KMS-11 (cell line): ENCODE measurements at regions not wholly inside any gene's neighbourhood (a gene's known extent, or its start where the extent isn't known, plus 50 kb on each side); places are given as distances from the start of the nearest gene placed in this dataset.

Source experiments
- H2AFZ ChIP-seq: fragments of 200-600 bp; sonication (generic); 2 replicates; pipeline ENCODE4 v1.6.1; 2016; ENCODE audit warnings: antibody characterized with exemption, mixed run types, low read depth
- H3K27ac ChIP-seq: fragments of 200-600 bp; sonication (generic); 2 replicates; pipeline ENCODE4 v1.6.1; 2016; ENCODE audit warnings: mild to moderate bottlenecking, mixed run types
- H3K27me3 ChIP-seq: fragments of 200-600 bp; sonication (generic); 2 replicates; pipeline ENCODE4 v1.6.1; 2017; ENCODE audit warnings: mild to moderate bottlenecking, low read depth, mixed run types, moderate library complexity; ENCODE audit not compliant: insufficient read depth
- H3K36me3 ChIP-seq: fragments of 200-600 bp; sonication (generic); 2 replicates; pipeline ENCODE4 v1.6.1; 2017; ENCODE audit warnings: mild to moderate bottlenecking, mixed run types; ENCODE audit not compliant: insufficient read depth
- H3K4me1 ChIP-seq: fragments of 200-600 bp; sonication (generic); 2 replicates; pipeline ENCODE4 v1.6.1; 2016; ENCODE audit warnings: mild to moderate bottlenecking, low read depth, mixed run types; ENCODE audit not compliant: poor library complexity, severe bottlenecking
- H3K4me2 ChIP-seq: fragments of 200-600 bp; sonication (generic); 2 replicates; pipeline ENCODE4 v1.7.0; 2016; ENCODE audit warnings: mild to moderate bottlenecking, mixed run types
- H3K4me3 ChIP-seq: fragments of 200-600 bp; sonication (generic); IDR thresholded peaks from 2 replicates; pipeline ENCODE4 v1.6.1; 2017; ENCODE audit warnings: low read depth, low read length, mixed read lengths; ENCODE audit not compliant: insufficient read depth
- H3K79me2 ChIP-seq: fragments of 200-600 bp; sonication (generic); 2 replicates; pipeline ENCODE4 v1.6.1; 2016; ENCODE audit warnings: low read depth, mixed run types; ENCODE audit not compliant: insufficient read depth
- H3K9ac ChIP-seq: fragments of 200-600 bp; sonication (generic); 2 replicates; pipeline ENCODE4 v1.6.1; 2016; ENCODE audit warnings: mild to moderate bottlenecking, mixed run types
- H4K20me1 ChIP-seq: fragments of 200-600 bp; sonication (generic); 2 replicates; pipeline ENCODE4 v1.6.1; 2016; ENCODE audit warnings: mild to moderate bottlenecking, mixed run types; ENCODE audit not compliant: insufficient read depth
- TF ChIP-seq, protein P1 (sequence below): fragments of 200-600 bp; sonication (generic); conservative IDR thresholded peaks from 2 replicates; pipeline ENCODE4 v1.6.1; 2017; ENCODE audit warnings: low read depth, mild to moderate bottlenecking, antibody characterized with exemption, low read length, moderate library complexity, mixed read lengths

DNA sequence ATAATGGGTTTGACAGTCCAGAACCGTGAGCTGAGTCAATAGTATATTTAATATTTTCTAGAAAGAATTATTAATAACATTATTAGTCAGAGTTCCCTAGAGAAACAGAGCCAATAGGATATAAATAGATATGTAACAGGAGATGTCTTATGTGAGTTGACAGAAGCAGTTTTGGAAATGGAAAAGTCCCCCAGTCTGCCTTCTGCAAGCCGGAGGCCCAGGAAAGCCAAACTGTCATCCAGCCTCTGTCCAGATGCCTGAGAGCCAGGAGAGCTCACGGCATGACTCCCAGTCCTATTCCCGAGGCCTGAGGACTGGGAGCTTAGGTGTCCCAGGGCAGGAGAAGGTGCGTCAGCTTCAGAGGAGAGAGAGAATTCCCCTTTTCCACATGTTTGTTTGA, 286.4 kb upstream of the ADARB2 start:
- TF ChIP-seq, protein P1, sequence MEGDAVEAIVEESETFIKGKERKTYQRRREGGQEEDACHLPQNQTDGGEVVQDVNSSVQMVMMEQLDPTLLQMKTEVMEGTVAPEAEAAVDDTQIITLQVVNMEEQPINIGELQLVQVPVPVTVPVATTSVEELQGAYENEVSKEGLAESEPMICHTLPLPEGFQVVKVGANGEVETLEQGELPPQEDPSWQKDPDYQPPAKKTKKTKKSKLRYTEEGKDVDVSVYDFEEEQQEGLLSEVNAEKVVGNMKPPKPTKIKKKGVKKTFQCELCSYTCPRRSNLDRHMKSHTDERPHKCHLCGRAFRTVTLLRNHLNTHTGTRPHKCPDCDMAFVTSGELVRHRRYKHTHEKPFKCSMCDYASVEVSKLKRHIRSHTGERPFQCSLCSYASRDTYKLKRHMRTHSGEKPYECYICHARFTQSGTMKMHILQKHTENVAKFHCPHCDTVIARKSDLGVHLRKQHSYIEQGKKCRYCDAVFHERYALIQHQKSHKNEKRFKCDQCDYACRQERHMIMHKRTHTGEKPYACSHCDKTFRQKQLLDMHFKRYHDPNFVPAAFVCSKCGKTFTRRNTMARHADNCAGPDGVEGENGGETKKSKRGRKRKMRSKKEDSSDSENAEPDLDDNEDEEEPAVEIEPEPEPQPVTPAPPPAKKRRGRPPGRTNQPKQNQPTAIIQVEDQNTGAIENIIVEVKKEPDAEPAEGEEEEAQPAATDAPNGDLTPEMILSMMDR, result no peak
- H2AFZ ChIP-seq, result no peak overlapping the region
- no peaks in the 10 kb centered on the region for H3K36me3 ChIP-seq
- H3K9ac ChIP-seq, result no peak overlapping the region
- no peaks in the 10 kb centered on the region for H4K20me1 ChIP-seq
- no peak overlapping the region for H3K4me3 ChIP-seq
- no peaks in the 10 kb centered on the region for H3K27me3 ChIP-seq
- no peak overlapping the region for H3K4me2 ChIP-seq
- H3K79me2 ChIP-seq, result no peaks in the 10 kb centered on the region
- no peak overlapping the region for H3K27ac ChIP-seq
- no peaks in the 10 kb centered on the region for H3K4me1 ChIP-seq

GRCh38 chr10:2022401-2022800, 285.1 kb upstream of the ADARB2 start:
- H3K4me2 ChIP-seq, result no peak overlapping the region
- no peak overlapping the region for H2AFZ ChIP-seq
- H3K4me1 ChIP-seq, result no peaks in the 10 kb centered on the region
- TF ChIP-seq, protein P1, result no peak
- H4K20me1 ChIP-seq, result no peaks in the 10 kb centered on the region
- H3K9ac ChIP-seq, result no peak overlapping the region
- H3K27me3 ChIP-seq, result no peaks in the 10 kb centered on the region
- H3K27ac ChIP-seq, result no peak overlapping the region
- H3K79me2 ChIP-seq, result no peaks in the 10 kb centered on the region
- H3K4me3 ChIP-seq, result no peak overlapping the region
- H3K36me3 ChIP-seq, result no peaks in the 10 kb centered on the region

DNA sequence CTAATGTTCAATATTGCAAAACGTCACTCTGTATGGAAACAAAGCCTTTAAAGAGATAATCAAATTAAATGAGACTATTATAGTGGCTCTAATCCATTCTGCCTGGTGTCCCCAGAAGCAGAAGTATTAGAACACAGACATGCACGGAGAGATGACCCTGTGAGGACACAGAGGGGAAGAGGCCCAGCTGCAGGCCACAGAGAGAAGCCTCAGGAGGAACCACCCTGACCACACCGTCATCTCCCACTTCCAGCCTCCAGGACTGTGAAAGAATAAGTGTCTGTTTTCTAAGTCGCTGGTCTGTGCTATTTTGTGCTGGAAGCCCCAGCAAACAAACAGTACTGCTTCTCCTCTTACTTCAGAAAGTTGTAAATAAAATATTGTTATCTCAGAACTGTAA, 283.5 kb upstream of the ADARB2 start:
- H3K4me3 ChIP-seq, result no peak overlapping the region
- no peak overlapping the region for H3K27ac ChIP-seq
- H3K9ac ChIP-seq, result no peak overlapping the region
- H3K36me3 ChIP-seq, result no peaks in the 10 kb centered on the region
- H3K4me1 ChIP-seq, result no peaks in the 10 kb centered on the region
- H3K27me3 ChIP-seq, result no peaks in the 10 kb centered on the region
- TF ChIP-seq, protein P1, result no peak
- no peak overlapping the region for H2AFZ ChIP-seq
- H3K79me2 ChIP-seq, result no peaks in the 10 kb centered on the region
- no peak overlapping the region for H3K4me2 ChIP-seq
- no peaks in the 10 kb centered on the region for H4K20me1 ChIP-seq

DNA sequence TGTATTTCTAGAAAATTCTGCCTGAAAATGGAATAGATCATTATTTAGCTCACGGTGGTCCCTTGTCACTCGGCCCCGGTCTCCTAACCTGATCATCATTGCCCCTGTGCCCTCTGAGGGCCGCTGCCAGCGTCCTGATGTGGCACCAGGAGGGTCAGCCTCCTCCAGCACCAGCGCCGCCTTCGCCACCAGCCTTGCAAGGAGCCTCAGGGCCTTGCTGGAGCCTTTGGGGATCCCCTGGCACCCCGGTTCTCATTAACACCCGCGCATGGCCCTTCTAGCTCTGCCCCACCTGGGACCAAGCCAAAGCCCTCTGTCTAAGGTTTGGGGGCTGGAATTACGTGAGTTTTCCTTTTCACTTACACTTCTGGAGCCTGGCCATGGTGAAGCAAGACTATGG, 282.5 kb upstream of the ADARB2 start:
- Histone ChIP-seq H4K20me1 (no peaks in the 10 kb centered on the region), H3K79me2 (no peaks in the 10 kb centered on the region), H3K4me1 (no peaks in the 10 kb centered on the region), H3K4me2 (no peak overlapping the region), H3K27me3 (no peaks in the 10 kb centered on the region), H3K27ac (no peak overlapping the region), H3K4me3 (no peak overlapping the region), H2AFZ (no peak overlapping the region), H3K9ac (no peak overlapping the region), H3K36me3 (no peaks in the 10 kb centered on the region)
- TF ChIP-seq, protein P1, result no peak

- no peaks in the 10 kb centered on the region for H3K4me1 ChIP-seq
- H3K4me3 ChIP-seq, result no peak overlapping the region
- no peak overlapping the region for H3K9ac ChIP-seq
- no peaks in the 10 kb centered on the region for H4K20me1 ChIP-seq
- H3K4me2 ChIP-seq, result no peak overlapping the region
- TF ChIP-seq, protein P1, result no peak
- no peak overlapping the region for H2AFZ ChIP-seq
- no peaks in the 10 kb centered on the region for H3K36me3 ChIP-seq
- H3K27ac ChIP-seq, result no peak overlapping the region
- no peaks in the 10 kb centered on the region for H3K79me2 ChIP-seq
- no peaks in the 10 kb centered on the region for H3K27me3 ChIP-seq
These were observed 282.0 kb upstream of the ADARB2 start for GRCh38 chr10:2019281-2019680.
